Astrocyte (in vitro differentiated cells and primary cell): ENCODE measurements at regions not wholly inside any gene's neighbourhood (a gene's known extent, or its start where the extent isn't known, plus 50 kb on each side); places are given as distances from the start of the nearest gene placed in this dataset.

Experiments
- EZH2 ChIP-seq: IDR thresholded peaks from 2 replicates; pipeline ENCODE4 v1.6.1; 2012; ENCODE audit warnings: mild to moderate bottlenecking, low read length, inconsistent platforms; ENCODE audit not compliant: insufficient read depth
- TF ChIP-seq, protein P1 (sequence below): IDR thresholded peaks from 2 replicates; pipeline ENCODE4 v1.5.1; 2011; ENCODE audit warnings: low read depth, mild to moderate bottlenecking, inconsistent platforms, low read length, moderate library complexity; ENCODE audit not compliant: insufficient read depth

DNA sequence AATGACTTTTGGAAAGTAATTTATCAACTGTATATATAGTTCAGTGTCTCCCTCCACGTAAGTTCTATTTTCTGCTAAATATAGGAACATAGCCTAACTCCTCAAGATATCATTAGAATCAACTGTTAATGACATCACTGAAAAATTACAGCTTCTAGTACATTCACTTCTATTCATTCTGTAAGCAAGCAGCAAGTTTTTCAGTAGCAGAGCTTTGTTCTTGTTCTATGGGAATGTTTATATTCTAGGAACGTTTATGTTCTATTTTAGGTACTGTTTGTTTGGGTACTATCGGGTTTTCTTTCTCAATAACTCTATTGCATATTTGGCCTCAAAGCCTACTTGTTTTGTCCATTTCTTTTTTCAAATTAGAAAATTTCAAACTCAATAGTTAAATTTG is 525.6 kb downstream of the EPHA7 start:
- TF ChIP-seq, protein P1, sequence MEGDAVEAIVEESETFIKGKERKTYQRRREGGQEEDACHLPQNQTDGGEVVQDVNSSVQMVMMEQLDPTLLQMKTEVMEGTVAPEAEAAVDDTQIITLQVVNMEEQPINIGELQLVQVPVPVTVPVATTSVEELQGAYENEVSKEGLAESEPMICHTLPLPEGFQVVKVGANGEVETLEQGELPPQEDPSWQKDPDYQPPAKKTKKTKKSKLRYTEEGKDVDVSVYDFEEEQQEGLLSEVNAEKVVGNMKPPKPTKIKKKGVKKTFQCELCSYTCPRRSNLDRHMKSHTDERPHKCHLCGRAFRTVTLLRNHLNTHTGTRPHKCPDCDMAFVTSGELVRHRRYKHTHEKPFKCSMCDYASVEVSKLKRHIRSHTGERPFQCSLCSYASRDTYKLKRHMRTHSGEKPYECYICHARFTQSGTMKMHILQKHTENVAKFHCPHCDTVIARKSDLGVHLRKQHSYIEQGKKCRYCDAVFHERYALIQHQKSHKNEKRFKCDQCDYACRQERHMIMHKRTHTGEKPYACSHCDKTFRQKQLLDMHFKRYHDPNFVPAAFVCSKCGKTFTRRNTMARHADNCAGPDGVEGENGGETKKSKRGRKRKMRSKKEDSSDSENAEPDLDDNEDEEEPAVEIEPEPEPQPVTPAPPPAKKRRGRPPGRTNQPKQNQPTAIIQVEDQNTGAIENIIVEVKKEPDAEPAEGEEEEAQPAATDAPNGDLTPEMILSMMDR = no peak
- no peak for TF ChIP-seq EZH2
